Keratinocyte (primary cell): ENCODE measurements at regions not wholly inside any gene's neighbourhood (a gene's known extent, or its start where the extent isn't known, plus 50 kb on each side); places are given as distances from the start of the nearest gene placed in this dataset.

Experiments
- DNase-seq: peaks from one replicate; pipeline ENCODE4 v3.0.0-alpha.2; 2011; ENCODE audit warnings: low read depth, missing footprints, low spot score
- FAIRE-seq: peaks from 2 replicates; lab custom pipeline; 2011; peaks lifted over from hg19 to GRCh38; lab: Jason Lieb, UNC
- H2AFZ ChIP-seq: 2 replicates; pipeline ENCODE4 v1.6.0; 2012; ENCODE audit warnings: low read length, control low read depth, inconsistent platforms; ENCODE audit not compliant: control insufficient read depth
- H3K27ac ChIP-seq: 2 replicates; pipeline ENCODE4 v1.5.1; 2011; ENCODE audit warnings: low read length; ENCODE audit not compliant: control insufficient read depth, insufficient read depth
- H3K27me3 ChIP-seq: 3 replicates; pipeline ENCODE4 v1.6.0; 2011; ENCODE audit warnings: low read length; ENCODE audit not compliant: control insufficient read depth, insufficient read depth; ENCODE audit errors: extremely low read depth
- H3K36me3 ChIP-seq, 2 experiments: 2 replicates in 1 of 2; 3 replicates in 1 of 2; pipeline ENCODE4 v1.5.1; 2011; ENCODE audit warnings: low read length in 2 of 2, mild to moderate bottlenecking in 1 of 2; ENCODE audit not compliant: control insufficient read depth in 2 of 2, insufficient read depth in 2 of 2; ENCODE audit errors: extremely low read depth in 1 of 2
- H3K4me1 ChIP-seq: 3 replicates; pipeline ENCODE4 v1.5.1; 2011; ENCODE audit warnings: low read length; ENCODE audit not compliant: control insufficient read depth, insufficient read depth; ENCODE audit errors: extremely low read depth
- H3K4me2 ChIP-seq: 3 replicates; pipeline ENCODE4 v1.6.0; 2011; ENCODE audit warnings: low read depth, low read length; ENCODE audit not compliant: control insufficient read depth, insufficient read depth; ENCODE audit errors: extremely low read depth
- H3K4me3 ChIP-seq, 3 experiments: fragments of 200-600 bp in 1 of 3; sonication (generic) in 1 of 3; 2 replicates in 2 of 3; 3 replicates in 1 of 3; pipeline ENCODE4 v1.5.1; 2011 to 2016; ENCODE audit warnings: low read length in 3 of 3, mild to moderate bottlenecking in 3 of 3, control low read depth in 2 of 3, inconsistent platforms in 1 of 3, low read depth in 1 of 3, mixed read lengths in 1 of 3, mixed run types in 1 of 3, moderate library complexity in 1 of 3; ENCODE audit not compliant: control insufficient read depth in 2 of 3, insufficient read depth in 2 of 3; ENCODE audit errors: extremely low read depth in 1 of 3
- H3K79me2 ChIP-seq: 2 replicates; pipeline ENCODE4 v1.6.0; 2012; ENCODE audit warnings: low read length; ENCODE audit not compliant: control insufficient read depth, insufficient read depth
- H3K9ac ChIP-seq: 3 replicates; pipeline ENCODE4 v1.6.0; 2011; ENCODE audit warnings: low read length; ENCODE audit not compliant: control insufficient read depth, insufficient read depth; ENCODE audit errors: extremely low read depth
- H3K9me1 ChIP-seq: 3 replicates; pipeline ENCODE4 v1.6.0; 2011; ENCODE audit warnings: low read length; ENCODE audit not compliant: control insufficient read depth, insufficient read depth; ENCODE audit errors: extremely low read depth
- H3K9me3 ChIP-seq: 2 replicates; pipeline ENCODE4 v1.5.1; 2012; ENCODE audit warnings: low read depth, low read length; ENCODE audit not compliant: control insufficient read depth
- H4K20me1 ChIP-seq: 3 replicates; pipeline ENCODE4 v1.6.0; 2011; ENCODE audit warnings: low read length; ENCODE audit not compliant: control insufficient read depth, insufficient read depth; ENCODE audit errors: extremely low read depth
- CTCF ChIP-seq, 3 experiments: IDR thresholded peaks in 1 of 3; conservative IDR thresholded peaks in 1 of 3; optimal IDR thresholded peaks in 1 of 3; 2 replicates in 2 of 3; 3 replicates in 1 of 3; pipeline versions ENCODE3 to v1.5.1; 2011; ENCODE audit warnings: low read length in 3 of 3, mild to moderate bottlenecking in 3 of 3, moderate library complexity in 2 of 3, control low read depth in 1 of 3, inconsistent platforms in 1 of 3; ENCODE audit not compliant: insufficient read depth in 2 of 3; ENCODE audit errors: extremely low read depth in 1 of 3
- EZH2 ChIP-seq: IDR thresholded peaks from one replicate; pipeline ENCODE4 v1.6.1; 2012; ENCODE audit warnings: inconsistent platforms, mild to moderate bottlenecking, low read length, moderate library complexity
- dilution Hi-C: fragments of 300-500 bp; cut with MboI; formaldehyde crosslinking; loops from one replicate; pipeline ENCODE4 v1.7.0; 2020; ENCODE audit warnings: low sequenced_read_pairs; ENCODE audit not compliant: extremely low pct_ligation_motif_present

- no peaks in the 10 kb centered on the region for H3K9me3 ChIP-seq
- dilution Hi-C loops: no loop called here
- no peak for DNase-seq
These were observed 185.2 kb downstream of the CSNK2A3 start for GRCh38 chr11:11167806-11168205.

GRCh38 chr11:11164334-11164690 lies 188.7 kb downstream of the CSNK2A3 start:
- TF ChIP-seq CTCF (optimal IDR thresholded peaks at IDR 0.05 in 1 of 3, IDR thresholded peaks at IDR 0.05 in 1 of 3, conservative IDR thresholded peaks at IDR 0.05 in 1 of 3; ENCODE audit: extremely low read depth in 1 of 3, insufficient read depth in 2 of 3, low read length in 3 of 3) (no peak), EZH2 (no peak)
- H3K4me1 ChIP-seq: no peaks in the 10 kb centered on the region
- H3K9me1 ChIP-seq: no peaks in the 10 kb centered on the region
- H3K27ac ChIP-seq: no peak overlapping the region
- H2AFZ ChIP-seq: no peak overlapping the region
- no peak overlapping the region for H3K4me2 ChIP-seq
- H3K36me3 ChIP-seq: no peaks in the 10 kb centered on the region
- H3K79me2 ChIP-seq: no peaks in the 10 kb centered on the region
- no peak overlapping the region for H3K9ac ChIP-seq
- no peak overlapping the region for H3K4me3 ChIP-seq
- no peaks in the 10 kb centered on the region for H4K20me1 ChIP-seq
- DNase-seq: no peak
- dilution Hi-C loops: no loop called here
- peaks cover 27% of the 10 kb centered on the region for H3K27me3 ChIP-seq
- no peak for FAIRE-seq
- H3K9me3 ChIP-seq: no peaks in the 10 kb centered on the region

More at GRCh38 chr11:11167806-11168205, 185.2 kb downstream of the CSNK2A3 start:
- Histone ChIP-seq H3K27me3 (peaks cover 14% of the 10 kb centered on the region), H3K36me3 (no peaks in the 10 kb centered on the region), H3K9ac (no peak overlapping the region), H3K9me1 (no peaks in the 10 kb centered on the region), H3K4me3 (no peak overlapping the region), H3K4me2 (no peak overlapping the region), H3K4me1 (no peaks in the 10 kb centered on the region), H2AFZ (no peak overlapping the region), H3K27ac (no peak overlapping the region), H4K20me1 (no peaks in the 10 kb centered on the region), H3K79me2 (no peaks in the 10 kb centered on the region)
- no peak for TF ChIP-seq EZH2
- no peak for TF ChIP-seq CTCF (optimal IDR thresholded peaks at IDR 0.05 in 1 of 3, IDR thresholded peaks at IDR 0.05 in 1 of 3, conservative IDR thresholded peaks at IDR 0.05 in 1 of 3; ENCODE audit: extremely low read depth in 1 of 3, insufficient read depth in 2 of 3, low read length in 3 of 3)
- no peak for FAIRE-seq
